Stromal cell of bone marrow (primary cell): ENCODE measurements at regions not wholly inside any gene's neighbourhood (a gene's known extent, or its start where the extent isn't known, plus 50 kb on each side); places are given as distances from the start of the nearest gene placed in this dataset.
"Not testable (repeated sequence)": the region's sequence is repeated elsewhere in the genome, so short reads cannot be mapped to it uniquely, and the experiment has no call there.

ENCODE experiments used
- DNase-seq: peaks from one replicate; pipeline ENCODE4 v3.0.0-alpha.2; 2012; ENCODE audit warnings: low read depth

DNA sequence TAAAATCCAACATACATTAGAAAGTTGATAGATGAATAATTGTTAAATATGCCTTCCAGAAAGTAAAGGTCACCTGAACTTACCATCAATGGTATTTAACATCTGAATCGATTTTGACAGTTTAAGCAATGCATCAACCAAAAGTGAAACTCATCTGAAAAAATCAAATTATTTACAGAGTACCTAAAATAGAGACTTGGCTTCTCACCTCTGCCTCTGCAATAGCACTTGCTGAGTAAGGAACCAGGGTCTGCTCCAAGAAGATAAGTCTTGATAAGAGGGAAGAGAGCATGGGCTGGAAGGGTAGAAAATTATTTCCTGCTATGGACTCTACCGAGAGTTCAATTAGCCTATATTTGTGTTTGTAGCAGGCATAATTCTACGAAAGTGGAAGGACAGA, 868.3 kb downstream of the STIM2 start:
- no peak for DNase-seq

DNA sequence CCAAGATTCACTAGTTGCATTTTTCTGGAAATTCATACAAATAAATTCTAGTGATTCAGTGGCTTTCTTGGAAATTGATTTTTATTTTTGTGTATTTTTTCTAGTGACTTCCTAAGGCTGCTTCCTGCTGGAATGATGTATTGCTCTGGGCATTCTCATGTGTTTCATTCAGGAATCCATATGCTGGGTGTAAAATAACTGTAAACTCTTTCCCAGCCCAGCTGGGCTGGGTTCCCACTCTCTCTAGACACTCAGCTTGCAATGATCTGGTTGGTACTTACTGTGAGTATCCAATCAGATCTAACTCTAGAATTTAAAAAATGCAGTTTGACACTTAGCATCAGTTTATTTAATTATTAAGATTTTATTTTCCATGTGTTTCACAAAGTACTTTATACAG, 882.2 kb downstream of the STIM2 start:
- no peak for DNase-seq

DNA sequence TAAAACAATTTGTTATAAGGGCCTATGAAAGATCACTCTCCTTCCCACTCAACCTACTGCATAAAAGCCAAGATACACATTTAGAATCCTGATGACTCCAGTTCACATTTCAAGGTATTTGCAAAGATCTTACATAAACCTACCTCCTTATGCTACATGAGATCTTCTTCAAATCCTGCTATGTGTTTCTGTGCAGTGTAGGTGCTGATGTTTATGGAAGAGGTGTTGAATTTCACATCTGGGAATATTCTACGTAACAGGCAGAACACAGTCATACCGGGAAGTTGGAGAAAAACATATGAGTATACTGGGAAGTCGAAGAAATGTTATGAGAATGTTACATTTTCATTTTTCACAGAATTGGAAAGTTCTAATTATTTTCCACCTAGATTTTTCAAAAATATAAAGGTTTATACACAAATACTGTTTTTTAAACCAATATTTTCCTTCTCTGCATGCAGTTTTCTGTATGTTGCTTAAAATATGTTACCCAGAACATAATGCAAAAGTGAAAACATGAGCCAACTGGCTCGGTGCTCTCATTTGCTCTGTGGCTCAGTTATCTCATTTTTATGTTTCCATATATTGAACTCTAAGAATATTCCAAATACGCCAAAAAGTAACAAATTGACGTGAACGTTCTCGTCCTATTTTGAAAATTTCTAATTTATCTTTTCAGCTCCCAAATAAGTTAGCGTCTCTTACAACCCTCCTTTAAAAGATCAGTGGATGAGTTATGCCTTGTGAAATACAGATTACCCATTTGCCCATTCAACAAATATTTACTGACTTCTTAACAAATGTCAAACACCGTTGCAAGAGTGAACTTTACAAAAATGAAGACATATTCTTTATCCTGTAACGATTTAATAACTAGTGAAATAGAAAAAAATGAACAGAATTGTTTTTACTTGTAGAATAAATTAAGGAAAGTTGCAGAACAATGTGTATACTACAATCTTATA, 899.3 kb downstream of the STIM2 start:
- no peak for DNase-seq

DNA sequence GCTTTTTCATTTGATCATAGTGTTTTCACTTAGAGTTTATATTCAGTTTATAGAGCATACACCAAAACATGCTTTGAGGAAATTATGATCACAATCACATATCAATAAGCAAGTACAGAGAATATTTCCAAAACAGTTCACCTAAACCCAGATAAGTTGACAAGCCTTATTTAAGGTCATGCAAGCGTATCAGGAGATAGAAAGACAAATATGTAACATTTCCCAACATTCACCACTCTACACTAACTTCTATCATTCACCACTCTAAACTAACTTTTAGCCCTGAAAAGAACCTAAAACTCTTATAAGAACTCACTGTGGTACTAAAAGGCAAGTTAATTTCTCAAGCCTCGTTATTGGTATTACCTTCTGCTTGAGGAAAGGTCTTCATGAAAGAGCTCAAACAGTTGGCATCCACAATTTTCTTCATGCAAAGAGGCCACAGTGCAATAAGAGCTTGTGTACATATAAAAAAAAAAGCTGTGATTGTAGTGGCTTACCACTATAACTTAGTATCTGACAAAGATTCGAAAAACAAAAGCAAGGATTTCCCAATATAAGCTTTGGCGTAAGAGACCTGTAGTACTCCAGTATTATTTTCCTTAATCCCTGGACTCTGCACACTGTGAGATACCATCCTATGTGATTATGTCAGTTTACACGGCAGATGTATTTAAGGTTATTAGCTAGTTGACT, 903.3 kb downstream of the STIM2 start:
- DNase-seq, result no peak

DNA sequence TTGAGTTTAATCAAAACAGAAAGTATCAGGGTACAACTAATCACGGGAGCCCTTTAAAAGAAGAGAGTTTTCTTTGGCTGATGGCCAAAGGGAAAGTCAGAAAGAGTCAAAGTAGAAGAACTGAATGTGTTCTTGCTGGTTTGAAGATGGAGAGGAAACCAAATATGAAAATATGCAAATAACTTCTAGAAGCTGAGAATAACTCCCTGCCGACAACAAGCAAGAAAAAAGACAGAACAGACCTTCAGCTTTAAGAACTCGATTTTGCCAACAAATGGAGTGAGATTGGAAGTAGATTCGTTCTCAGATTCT, 903.8 kb downstream of the STIM2 start:
- no peak for DNase-seq

DNA sequence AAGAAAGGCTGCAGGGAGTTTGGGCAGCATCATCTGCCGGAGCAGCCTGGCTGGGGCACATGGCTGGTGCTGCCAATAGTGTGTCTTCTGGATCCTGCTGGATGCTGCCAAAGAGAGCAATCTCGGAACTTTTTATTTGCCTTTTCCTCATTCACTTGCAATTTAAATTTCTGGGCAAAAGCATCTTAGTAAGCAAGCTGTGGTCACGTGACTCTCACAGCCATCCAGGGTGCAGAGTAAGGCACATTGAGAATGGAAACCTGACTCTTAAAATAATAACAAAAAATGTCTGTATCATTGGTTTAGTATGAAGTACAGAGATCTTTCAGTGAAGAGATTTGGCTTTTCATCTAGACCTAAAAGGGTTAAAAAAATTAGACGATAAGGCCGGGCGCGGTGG, 910.3 kb downstream of the STIM2 start:
- no peak for DNase-seq

DNA sequence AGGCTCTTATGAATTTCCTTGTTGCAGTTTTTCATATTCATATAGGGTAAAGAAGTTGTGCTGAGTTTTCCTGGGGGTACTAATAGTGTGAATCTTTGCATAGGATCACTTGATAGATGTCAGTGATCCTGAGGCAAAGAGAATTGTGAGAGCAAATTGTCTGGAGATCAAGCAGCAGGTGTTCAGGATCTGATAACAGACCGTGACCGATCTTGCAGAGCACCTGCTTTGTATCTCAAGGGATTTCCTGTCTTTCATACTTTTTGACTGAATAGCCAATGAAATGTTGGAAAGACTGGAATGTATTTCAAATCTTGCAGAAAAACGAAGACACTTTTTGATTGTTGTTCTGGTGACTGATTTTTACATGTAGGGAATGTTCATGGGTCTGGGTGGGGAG, 914.5 kb downstream of the STIM2 start:
- no peak for DNase-seq

DNA sequence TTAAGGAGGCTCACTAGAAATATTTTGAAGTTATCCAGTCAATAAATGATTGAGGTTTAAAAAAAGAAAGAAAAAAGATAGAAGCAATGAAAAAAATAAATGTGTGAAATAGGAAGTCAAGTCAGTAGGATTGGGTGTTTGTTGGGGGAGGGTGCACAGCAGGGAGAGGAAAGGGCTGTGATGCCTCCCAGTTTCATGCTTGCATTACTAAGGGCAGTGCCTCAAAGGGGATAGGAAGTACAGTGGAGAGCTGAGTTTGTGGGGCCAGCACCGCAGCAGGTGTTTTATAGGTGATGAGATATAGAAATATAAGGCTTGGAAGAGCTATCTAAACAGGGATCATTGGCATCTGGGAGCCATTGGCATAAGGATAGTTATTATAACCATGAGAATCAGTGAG, 919.2 kb downstream of the STIM2 start:
- DNase-seq, result no peak

DNA sequence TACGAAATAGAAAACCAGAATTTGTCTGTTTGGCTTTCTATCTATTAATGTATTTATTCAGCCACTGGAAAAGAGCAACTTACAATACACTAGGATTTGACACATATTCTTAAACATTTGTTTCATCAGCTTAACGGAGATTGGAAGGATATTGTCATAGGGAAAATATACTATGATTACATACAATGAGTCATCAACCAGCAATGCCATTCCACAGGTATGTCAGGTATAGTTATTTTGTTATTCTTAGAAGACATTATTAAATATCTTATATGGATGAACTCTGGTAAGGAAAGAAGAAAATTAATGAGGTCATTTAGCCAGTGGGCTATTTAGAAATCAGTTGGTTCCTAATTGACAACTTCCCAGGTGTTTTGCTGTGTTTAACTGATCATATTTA, 926.6 kb downstream of the STIM2 start:
- DNase-seq, result no peak

DNA sequence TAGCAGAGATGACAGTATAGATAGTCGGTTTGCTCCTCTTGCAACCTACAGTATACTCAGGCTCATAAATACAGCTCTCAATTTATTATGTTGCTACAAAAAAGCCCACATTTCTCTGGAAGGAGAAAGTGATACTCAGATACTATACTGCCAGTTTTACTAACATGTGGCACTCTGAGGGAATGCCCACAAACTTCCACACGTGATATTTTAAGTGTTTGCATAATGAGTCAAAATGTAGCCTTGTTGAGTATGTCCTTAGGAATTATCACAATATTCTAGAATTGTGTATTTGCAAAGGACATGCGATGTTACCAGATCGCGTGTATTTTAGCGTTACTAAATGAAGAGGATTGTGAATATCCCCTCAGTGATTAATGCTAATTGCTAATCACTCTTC, 929.1 kb downstream of the STIM2 start:
- DNase-seq, result peak; percentile 6

DNA sequence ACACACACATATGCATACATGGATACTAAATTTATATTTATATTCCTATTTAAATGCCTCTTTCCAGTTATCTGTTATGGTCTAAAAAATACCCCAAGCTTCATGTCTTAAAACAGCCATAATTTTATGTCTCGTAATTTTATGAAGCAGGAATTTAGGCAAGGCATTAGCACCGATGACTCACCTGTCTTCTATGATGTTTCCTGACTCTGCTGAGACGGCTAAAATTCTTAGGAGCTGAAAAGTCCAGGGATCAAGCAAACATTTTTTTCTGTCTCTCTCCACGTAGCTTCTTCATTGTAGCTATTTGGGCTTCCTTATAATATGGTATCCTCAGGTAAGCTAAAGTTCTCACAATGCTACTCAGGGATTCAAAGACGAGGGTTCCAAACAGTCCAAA, 930.3 kb downstream of the STIM2 start:
- DNase-seq, result no peak

DNA sequence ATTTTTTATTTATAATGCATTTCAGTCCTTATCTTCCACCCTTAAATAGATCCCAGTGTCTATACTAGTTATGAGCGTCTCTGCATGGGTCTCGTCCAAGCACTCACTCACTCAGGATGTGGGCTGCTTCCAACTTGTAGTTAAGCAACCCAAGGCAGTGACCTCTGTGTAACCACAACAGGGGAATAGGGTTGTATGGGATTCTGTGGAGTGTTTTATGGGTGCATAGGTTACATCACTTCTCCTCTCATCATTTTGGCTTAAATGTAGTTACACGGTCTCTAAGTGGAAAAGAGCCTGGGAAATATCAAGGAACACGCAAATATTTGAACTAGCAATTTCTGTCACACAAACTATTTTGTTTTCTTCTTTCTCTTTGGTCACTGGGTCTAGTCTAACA, 931.0 kb downstream of the STIM2 start:
- peak; percentile 24 for DNase-seq

DNA sequence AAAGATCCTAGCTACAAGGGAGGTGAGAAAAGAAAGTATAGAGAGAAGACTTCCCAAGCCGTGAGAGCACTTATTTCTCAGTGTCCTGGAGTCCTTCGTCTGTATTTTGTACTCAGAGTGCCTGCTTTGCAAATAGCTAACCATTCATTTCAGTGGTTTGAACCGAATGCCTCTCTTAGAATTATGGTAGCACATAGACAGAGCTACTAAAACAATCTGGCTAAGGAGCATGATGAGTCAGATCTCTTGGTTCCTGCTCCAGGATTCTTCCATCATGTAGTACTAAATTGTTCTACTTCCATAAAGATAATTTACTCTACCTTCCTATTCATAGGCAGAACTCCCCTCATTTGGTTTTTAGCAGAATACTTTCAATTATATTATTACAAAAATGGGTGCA, 946.6 kb downstream of the STIM2 start:
- DNase-seq, result no peak

DNA sequence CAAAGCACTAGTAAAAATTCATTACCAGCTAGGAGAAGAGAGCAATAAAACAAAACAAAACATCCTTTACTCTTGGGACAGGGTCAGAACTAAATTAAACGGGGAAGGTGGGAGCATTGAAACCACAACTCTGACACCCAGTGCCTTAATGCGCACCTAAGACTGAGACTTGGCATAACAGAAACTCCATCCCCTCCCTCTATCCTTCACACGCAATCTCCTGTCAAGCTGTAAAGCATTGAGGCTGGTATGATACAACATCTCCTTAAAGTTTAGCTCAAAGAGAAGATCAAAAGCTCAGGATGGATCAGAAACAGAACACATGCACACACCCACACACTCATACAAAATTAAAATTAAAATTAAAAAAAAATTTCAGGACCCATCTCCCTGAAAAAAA, 951.3 kb downstream of the STIM2 start:
- DNase-seq, result no peak

DNA sequence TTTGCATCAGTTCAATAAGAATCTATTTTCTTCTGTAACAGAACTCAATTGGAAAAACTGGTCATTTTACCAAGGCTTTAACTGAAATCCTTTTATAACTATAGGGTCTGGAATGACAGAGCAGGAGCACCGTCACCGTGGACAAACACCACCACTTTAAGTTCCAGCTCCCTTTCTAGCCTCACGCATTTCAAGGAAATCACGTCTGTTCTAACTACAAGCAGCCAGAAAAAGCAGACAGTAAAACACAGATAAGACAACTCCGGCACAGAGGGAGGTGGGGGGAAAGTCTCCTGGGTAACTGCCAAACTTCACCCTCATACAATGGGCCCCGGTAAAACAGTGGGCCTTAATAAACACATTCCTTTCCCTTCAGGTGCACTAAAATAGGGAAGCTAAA, 952.6 kb downstream of the STIM2 start:
- DNase-seq, result not testable (repeated sequence)

DNA sequence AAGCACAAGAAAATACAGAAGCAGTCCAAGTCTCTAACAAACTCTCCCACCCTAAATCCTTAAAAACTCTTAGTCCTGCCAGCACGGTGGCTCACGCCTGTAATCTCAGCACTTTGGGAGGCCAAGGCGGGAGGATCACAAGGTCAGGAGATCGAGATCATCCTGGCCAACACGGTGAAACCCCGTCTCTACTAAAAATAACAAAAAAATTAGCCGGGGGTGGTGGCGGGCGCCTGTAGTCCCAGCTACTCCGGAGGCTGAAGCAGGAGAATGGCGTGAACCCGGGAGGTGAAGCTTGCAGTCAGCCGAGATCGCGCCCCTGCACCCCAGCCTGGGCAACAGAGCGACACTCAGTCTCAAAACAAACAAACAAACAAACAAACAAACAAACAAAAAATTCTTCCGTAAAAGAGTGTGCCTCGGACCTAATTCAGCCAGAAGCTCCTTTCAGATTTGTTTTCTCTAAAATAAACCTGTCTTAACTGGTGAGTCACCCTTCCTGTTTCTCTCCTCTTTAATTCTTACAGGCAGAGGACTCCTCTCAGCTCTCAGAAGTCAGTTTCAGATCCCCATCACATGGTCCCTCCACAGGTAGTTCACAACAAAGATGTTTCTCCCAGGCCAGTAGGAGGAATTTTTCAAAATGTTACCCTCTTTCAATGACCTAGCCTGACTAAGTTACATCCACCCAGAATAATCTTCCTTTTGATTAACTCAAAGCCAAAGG, 953.2 kb downstream of the STIM2 start:
- not testable (repeated sequence) for DNase-seq

DNA sequence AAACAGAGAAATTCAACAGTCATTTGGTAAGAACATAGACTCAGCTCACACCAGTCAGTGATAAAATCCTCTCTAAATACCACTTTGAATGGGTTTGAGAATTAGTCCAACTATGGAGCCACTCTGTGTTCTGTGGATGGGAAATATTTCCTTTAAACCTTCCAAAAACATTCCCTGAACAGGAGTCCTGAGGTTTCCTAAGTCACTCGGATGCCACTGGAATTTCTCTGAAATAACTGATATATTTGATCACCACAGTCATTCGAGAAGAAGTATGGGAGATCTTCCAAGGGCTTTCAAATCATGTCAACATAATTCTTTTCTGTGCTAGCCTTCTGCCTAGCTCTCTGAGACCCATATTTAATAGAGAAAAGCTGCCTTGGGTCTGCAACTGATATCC, 958.6 kb downstream of the STIM2 start:
- DNase-seq, result peak; percentile 11

DNA sequence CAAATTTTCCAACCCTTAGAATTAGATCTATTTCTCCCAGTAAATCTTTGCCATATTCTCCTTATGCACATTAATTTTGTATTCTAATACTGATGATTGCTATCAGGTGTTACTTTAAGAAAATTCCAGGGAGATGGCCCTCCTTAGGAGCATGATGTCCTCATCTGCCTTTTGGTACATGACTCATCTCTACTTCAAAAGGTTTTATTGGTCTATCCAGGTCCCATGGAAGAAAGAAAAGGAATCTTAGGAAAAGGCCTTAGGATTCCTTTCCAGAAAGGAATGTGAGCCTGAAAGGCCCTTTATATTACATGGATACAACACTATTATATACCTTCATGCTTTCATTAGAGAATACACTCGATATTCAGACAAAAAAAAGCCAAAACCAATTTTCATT, 968.2 kb downstream of the STIM2 start:
- DNase-seq, result no peak

DNA sequence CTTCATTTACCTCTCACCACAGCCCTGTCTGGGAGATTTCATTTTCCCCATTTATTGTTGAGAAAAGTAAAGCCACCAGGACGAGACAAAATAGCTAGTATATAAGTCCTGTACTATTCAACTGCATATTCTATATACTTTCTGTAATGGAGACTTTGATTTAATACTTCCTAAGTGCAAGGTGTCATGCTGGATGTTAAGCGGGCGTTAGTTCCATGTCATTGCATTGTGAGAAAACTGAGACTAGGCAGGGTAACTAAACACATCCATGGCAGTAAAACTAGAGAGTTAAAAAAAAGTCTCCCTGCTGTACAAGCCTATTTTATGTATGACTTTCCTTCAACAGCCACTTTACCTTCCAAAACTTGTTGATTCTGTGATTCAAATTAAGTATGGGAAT, 969.6 kb downstream of the STIM2 start:
- no peak for DNase-seq

DNA sequence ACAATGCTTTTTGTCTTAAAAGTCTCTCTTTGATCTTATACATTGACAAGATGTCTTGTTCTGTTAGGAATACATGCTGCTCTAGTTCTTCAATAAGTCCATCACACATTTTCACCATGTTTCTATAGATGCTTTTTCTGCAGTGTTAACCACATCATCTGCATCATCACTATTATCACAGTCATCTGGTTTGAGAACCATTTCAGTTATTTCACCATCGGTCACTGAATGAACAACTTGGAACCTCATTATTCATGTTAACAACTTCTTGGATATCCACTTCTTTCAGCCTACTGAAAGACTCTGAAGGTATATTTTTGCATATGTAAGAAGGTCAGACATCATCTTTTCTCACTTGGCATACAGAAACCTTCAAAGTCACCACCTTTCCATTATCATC, 975.2 kb downstream of the STIM2 start:
- no peak for DNase-seq

DNA sequence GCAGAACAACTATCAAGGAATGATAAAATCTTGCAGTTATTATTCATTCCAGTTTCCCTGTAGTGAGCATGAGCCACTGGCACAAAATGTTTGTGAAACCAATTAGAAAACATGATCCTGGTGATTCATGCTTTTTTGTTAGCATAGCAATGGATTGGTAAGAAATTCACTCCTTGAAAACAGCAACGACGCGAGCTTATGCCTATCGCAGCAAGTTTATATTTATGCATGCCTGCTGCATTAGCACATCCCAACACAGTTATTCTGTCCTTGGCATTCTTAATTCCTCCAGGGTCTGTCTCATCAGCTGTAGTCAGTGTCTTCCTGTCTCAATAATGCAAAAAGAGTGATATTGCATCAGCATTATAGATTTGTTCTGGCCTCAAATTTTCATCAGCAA, 975.9 kb downstream of the STIM2 start:
- DNase-seq, result no peak

DNA sequence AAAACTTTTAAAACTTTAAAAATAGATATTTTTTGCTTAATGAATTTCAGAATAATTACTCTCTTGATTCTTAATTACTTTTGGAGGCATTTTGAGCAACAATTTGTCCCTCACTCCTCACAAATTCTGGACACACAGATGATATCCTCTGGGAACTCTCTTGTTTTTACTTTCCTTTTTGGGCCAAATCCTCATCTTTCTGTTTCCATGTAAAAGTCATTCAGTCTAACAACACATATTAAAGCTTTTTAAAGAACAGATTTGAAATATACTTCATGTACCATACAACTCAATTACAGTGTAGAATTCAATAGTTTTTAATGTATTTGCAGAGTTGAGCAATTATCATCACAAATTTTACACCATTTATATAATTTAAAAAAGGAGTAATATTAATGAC, 983.1 kb downstream of the STIM2 start:
- DNase-seq, result no peak

DNA sequence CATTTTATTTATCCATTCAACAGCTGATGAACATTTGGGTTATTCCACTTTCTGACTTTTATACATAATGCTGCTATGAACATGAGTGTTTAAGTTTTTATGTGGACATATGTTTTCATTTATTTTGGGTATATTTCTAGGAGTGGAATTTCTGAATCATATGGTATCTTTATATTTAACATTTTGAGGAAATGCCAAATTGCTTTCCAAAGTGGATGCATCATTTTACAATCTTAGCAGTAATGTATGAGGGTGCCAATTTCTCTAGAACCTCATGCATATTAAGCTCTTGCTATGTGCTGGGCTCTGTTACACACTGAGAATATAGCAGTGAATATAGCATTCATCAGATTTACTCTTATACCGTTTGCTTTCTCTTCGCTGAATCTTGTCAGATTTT, 983.7 kb downstream of the STIM2 start:
- DNase-seq, result no peak
